Femur (tissue), 1 donor: ENCODE measurements at regions not wholly inside any gene's neighbourhood (a gene's known extent, or its start where the extent isn't known, plus 50 kb on each side); places are given as distances from the start of the nearest gene placed in this dataset.

Source experiments
- DNase-seq: peaks from one replicate; pipeline ENCODE4 v3.0.0-alpha.2; 2017

- no peak for DNase-seq
These were observed 71.2 kb upstream of the IZUMO3 start for GRCh38 chr9:24616863-24617262.

GRCh38 chr9:24614070-24614469 is 68.4 kb upstream of the IZUMO3 start:
- no peak for DNase-seq

- DNase-seq = no peak
These were observed 62.9 kb upstream of the IZUMO3 start for GRCh38 chr9:24608599-24608998.

GRCh38 chr9:24602693-24603352 is 57.1 kb upstream of the IZUMO3 start:
- DNase-seq = no peak
